DMS114 treated with DMSO at 0.1 percent for 48 hours (cell line): ENCODE measurements at regions not wholly inside any gene's neighbourhood (a gene's known extent, or its start where the extent isn't known, plus 50 kb on each side); places are given as distances from the start of the nearest gene placed in this dataset.
"Not testable (repeated sequence)": the region's sequence is repeated elsewhere in the genome, so short reads cannot be mapped to it uniquely, and the experiment has no call there.

Experiments
- DNase-seq: peaks from one replicate; lab custom pipeline; 2025; ENCODE audit not compliant: unreplicated experiment; lab: John Stamatoyannopoulos, UW

DNA sequence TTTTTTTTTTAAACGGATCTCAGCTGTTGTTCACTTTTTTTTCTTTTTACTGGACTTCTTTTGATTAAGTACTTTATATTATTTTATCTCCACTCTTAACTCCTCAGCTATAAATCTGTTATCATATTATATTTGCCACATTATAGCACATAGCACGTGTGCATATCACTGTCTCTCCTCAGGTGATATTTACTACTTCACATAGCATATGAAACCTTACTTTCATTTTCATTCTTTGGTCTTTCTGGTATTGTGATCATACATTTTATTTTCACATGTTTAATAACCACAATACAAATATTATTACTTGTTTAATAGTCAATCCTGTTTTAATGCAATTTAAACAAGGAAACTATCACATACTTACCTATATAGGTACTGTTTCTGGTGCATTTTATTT lies 993.1 kb upstream of the TMEFF2 start:
- no peak for DNase-seq

DNA sequence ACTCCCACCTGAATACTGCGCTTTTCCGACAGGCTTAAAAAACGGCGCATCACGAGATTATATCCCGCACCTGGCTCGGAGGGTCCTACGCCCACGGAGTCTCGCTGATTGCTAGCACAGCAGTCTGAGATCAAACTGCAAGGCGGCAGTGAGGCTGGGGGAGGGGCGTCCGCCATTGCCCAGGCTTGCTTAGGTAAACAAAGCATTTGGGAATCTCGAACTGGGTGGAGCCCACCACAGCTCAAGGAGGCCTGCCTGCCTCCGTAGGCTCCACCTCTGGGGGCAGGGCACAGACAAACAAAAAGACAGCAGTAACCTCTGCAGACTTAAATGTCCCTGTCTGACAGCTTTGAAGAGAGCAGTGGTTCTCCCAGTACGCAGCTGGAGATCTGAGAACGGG lies 976.2 kb upstream of the TMEFF2 start:
- DNase-seq = not testable (repeated sequence)

DNA sequence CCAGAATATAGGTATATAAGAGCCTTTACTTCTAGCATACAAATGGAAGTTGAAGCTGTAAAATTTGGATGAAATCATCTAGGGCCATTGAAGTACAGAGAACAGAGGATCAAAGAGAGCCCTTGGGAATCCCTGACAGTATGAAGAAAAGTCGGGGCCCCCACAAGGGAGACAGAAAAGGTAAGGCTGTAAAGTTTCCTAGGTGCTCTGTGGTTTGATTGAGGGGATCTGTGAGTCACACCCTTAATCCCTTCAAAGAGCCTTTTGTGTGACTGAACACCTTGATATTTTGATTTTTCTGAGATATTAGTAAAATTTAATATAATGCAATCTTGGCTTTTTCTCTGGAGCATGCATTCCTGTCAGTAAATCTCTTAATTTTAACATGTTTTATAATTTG lies 961.7 kb upstream of the TMEFF2 start:
- DNase-seq = no peak

DNA sequence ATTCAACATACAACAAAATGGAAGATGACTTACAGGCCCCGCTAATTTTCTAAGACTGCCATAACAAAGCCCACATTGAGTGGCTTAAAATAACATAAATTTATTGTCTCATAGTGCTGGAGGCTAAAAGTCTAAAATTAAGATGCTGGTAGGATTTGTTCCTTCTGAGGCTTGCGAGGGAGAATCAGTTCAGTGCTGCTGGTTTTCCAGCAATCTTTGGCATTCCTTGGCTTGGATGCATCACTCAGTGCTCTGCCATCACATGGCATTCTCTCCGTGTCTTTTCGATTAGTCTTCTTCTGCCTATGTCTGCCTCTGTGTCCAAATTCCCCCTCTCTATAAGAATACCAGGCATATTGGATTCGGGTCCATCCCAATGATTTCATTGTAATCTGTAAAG lies 959.3 kb upstream of the TMEFF2 start:
- DNase-seq = no peak

DNA sequence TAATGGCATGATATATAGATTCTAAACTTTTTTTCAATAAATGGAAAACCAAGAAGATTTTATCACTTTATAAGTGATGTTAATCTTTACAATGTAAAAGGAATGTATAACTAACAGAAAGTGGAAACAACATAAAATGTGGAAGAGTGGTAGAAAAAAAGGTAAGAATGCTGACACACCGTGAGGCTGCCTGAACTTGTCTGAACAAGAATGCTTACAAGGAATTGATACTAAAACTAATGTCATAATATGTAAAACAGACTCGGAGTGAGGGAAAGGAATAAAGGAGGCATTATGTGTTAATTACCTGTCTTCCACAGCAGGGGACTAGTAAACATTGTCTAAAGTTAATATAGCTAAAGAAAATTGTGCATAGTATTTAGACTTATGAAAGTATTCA lies 958.8 kb upstream of the TMEFF2 start:
- DNase-seq = no peak

DNA sequence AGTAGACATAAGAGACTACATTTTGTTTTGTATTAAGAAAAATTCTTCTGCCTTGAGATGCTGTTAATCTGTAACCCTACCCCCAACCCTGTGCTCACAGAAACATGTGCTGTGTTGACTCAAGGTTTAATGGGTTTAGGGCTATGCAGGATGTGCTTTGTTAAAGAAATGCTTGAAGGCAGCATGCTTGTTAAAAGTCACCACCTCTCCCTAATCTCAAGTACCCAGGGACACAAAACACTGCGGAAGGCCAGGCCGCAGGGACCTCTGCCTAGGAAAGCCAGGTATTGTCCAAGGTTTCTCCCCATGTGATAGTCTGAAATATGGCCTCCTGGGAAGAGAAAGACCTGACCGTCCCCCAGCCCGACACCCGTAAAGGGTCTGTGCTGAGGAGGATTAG lies 947.7 kb upstream of the TMEFF2 start:
- DNase-seq = not testable (repeated sequence)

DNA sequence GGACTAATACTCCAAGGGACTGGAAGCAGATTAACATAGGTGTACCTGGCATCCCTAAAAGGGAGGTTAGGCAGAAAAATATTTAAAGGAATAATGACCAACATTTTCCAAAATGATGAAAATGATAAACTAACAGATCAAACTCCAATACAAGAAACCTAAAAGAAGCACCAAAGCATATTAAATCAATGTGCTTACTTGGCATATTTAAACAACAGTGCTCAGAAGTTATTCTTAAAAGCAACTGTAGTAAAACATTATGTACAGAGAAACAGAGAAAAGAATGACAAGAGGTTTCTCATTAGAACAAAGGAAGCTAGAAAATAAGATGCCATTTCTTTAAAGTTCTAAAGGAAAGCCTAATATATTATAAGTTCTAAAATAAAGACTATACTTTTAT lies 947.3 kb upstream of the TMEFF2 start:
- DNase-seq = no peak

DNA sequence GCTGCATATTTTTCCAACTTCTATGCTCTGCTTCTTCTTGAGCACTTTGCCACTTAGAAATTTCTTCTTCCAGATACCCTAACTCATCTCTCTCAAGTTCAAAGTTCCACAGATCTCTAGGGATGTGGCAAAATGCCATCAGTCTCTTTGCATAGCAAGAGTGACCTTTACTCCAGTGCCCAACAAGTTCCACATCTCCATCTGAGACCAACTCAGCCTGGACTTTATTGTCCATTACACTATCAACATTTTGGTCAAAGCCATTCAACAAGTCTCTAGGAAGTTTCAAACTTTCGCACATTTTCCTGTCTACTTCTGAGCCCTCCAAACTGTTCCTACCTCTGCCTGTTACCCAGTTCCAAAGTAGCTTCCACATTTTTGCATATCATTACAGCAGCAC lies 946.2 kb upstream of the TMEFF2 start:
- not testable (repeated sequence) for DNase-seq

DNA sequence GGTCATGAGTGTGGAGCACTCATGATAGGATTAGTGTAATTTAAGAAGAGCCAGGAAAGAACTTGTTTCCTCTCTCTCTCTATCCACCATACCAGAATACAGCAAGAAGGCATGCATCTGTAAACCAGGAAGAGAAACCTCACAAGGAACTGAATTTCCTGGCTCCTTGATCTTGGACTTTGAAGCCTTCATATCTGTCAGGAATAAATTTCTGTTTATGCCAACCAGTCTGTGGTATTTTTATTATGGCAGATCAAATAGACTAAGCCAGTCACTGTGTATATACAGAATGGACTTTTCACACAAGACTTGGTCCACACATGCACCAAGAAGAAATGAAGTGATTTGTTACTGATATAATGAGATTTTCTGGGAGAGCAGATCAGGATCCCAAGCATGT lies 930.1 kb upstream of the TMEFF2 start:
- DNase-seq = no peak

DNA sequence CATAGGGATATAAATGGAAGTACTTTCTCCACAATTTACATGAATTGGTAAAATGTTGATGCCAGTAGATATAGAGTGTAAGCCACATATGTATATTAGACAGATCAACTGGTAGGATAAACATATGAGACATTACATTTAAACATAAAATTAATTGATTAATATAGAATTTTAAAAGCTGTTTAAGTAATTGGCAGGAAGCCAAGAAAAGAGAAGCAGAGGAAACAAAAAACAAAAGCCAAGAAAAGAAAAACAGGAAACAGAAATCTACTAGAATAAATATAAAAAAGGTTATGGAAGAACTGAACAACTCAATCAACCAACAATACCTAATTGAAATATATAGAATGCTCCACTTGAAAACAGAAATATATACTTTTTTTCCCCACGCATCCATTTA lies 920.1 kb upstream of the TMEFF2 start:
- DNase-seq = no peak

DNA sequence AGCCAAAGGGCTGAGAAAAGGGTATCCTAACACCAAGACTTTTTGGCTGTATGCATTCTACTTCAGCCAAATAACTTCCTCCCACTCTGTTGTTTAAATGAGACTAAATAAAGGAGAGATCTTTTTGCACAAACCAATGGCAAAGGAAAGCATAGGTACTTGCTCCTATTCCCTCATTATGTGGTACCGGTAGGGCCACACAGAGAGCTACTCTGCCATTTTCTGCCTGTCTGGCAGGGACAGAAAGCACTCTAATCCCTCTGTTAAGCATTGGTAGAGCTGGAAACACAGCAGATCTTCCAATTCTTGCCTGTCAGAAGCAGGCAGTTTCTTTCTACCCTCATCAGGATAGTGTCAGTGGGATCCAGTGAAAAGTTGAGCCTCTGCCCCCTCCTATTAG lies 918.3 kb upstream of the TMEFF2 start:
- DNase-seq = no peak

DNA sequence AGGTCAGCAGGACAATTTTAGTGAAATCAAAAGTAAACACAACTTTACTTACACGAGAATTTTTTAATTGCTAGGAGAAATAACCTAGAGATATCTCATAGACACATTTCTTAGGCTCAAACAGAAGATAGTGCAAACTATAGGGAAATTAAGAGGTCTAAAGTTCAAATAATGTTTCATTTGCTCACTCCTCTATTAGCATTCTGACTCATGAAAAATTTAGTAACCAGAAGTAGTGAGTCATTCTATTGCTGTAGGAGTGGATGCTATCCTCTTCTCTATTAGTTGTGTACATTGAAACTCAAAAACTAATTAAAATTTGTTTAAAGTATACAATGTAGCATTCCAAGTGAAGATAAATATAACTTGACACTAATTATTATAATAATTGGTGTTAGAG lies 908.3 kb upstream of the TMEFF2 start:
- DNase-seq = no peak

DNA sequence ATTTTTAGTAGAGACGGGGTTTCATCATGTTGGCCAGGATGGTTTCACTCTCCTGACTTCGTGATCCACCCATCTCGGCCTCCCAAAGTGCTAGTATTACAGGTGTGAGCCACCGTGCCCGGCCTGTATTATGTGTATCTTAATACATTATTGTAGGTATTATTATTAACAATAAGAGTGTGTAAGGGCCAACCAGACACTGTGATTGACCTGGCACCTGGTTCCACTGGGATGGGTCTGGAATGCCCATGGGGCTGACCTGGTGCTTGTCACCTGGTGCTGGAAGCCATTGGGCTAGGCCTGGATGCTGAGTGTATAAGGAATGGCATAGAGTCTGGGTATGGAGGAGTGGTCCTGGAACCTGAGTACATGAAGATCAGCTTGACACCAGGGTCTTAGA lies 906.9 kb upstream of the TMEFF2 start:
- DNase-seq = no peak

DNA sequence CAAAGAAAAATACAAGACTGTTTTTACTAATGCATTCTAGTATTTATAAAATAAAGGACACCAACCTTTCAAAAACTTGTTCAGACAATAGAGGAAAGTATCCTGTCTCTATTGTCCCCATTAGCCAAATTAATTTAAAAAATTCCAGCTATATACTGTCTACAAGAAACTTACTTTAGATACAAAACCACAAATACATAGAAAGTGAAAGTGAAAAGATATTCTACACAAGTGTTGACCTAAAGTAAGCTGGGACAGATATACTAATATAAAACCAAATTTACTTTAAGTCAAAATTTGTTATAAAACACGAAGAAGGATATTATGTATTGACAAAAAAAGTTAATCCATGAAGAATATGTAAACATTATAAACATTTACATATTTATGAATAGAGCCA lies 893.3 kb upstream of the TMEFF2 start:
- no peak for DNase-seq

DNA sequence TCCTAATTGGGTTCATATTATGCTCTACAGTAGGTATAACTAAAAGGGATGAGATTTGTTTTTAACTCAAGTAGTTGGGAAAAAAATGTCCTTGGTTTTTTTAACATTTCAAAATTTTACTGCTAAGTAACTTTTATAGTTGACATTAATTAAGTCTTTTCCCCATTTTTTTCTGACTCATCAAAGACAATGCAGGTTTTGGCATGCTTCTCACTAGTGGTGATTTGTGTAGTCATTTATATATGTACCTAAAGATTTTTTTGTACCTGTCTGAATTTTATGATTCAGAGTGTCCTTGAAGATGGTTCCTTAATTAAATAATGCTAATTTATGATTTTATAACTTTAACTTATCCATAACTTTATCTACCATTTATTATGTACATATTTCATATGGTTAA lies 882.3 kb upstream of the TMEFF2 start:
- no peak for DNase-seq

DNA sequence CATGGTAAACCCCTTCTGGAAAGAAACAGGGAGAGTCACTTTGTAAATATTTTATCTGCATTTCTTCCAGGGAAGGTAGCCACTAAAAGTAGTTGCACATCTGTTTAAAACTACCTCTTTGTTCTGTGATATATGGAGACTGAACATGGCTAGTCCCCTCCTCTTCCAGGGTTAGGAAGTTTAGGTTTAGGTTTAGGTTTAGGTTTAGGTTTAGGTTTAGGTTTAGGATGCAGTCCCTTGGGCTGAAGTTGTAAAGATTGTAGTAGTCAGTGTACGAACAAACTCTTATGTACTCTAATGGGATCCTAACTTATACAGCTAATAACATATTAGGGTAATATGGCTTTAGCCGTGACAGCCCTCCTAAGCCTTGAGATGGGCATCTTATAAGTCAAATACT lies 880.2 kb upstream of the TMEFF2 start:
- no peak for DNase-seq

DNA sequence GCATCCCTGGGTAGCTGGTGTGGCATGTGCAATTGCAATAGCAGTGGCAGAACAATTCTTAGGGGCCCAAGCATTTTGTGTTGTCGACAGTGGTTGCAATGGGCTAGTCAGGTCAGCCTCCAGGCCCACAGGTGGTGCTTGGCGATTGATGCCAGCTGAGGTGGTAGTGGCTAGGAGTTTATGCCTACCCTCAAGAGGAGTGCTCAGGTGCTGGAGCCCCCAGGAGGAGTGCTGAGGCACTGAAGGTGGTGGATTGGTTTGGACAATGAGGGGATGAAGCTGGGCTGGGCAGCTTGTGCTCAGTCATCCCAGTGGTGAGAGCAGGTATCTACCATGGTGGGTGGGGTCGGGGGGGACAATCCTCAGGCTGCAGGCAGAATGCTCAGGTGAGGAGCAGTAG lies 877.9 kb upstream of the TMEFF2 start:
- DNase-seq = no peak

DNA sequence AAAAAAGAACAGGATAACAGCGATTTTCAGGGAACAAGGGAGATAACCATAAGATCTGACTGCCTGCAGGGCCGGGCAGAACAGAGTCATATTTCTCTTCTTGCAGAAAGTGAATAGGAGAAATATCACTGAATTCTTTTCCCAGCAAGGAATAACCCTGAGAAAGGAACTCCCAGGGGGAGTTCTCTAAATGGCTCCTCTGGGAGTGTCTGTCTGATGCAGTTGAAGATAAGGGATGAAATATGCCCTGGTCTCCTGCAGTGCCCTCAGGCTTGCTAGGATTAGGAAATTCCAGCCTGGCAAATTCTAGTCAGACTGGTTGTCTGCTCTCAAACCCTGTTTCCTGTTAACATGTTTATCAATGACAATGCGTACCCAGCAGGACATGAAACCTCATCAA lies 830.8 kb upstream of the TMEFF2 start:
- not testable (repeated sequence) for DNase-seq

DNA sequence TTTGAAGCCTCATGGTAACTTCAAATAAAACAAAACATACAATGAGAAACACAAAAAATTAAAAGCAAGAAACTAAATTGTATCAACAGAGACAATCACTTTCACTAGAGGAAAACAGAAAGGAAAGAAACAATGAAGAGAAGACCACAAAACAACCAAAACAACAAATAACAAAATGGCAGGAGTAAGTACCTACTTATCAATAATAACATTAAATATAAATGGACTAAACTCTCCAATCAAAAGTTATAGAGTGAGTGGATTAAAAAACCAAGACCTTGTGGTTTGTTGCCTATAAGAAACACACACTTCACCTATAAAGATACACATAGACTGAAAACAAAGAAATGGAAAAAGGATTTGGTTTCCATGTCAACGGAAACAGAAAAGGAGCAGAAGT lies 830.1 kb upstream of the TMEFF2 start:
- no peak for DNase-seq

DNA sequence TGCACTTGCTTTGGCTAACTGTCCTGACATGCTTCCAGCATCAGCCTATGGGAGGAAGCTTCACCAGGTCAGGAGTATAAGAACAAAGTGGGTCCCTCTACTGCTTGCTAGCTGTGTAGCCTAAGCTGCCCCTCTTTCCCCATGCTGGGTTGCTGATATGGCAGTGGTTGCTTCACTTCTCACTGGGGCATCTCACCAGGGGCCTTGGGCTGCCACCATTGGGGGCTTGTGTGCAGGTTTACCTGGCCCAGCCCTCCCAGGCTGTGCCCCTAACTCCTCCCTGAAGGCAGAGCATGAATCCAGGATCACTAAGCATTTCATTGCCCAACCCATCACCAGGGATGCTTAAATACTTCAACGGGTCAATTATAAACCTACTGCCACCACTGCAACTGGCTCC lies 817.1 kb upstream of the TMEFF2 start:
- no peak for DNase-seq

DNA sequence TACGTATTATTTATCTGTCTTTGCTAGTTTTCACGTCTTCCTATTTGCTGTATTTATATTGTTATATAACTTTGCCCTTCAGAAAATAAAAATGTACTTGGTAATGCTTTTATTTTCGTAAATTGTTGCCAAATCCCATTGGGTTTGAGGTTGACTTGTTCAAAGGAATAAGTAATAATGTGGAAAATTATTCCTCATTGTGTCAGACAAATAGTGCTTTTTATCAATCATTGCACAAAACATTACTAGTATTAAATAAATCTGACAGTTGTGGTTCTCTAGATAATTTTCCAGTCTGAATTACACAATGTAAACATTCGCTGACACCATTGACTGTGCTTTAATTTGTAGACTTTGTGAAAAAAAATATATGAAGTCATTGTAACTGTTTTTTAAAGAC lies 798.3 kb upstream of the TMEFF2 start:
- DNase-seq = no peak

DNA sequence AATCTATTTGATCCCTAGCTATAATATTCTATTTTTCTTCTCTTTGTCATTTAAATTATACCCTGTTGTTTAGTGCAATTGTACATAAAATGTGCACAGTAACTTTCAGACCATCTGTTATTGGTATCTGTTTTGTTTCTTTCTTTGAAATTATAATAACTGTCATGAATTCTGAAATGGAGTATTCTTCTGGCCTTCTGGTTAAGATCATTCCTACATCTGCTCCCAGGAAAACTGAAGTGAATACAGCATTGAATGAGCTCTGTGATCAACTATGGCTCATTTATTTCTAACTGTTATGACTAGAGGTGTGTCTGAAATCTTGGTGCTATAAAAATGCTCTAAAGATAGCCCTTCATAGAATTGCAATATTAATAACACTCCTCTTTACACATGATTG lies 788.4 kb upstream of the TMEFF2 start:
- DNase-seq = no peak

DNA sequence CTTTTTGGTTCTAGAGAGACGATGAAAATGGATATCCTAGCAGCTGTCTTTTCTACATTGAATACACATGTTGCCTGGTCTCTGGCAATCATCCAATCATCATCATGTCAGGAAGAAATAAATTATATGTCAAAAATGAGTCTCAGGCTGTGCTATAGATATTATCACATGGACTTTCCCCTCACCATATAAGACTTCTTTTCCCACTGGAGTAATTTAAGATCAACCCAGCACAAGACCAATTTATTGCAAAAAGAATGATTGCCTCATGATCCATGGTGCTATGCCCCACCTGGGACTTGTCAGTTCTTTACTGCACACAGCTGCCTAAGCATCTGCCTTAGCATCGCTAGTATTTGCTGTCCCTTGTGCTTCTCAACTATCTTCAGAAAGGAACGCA lies 783.7 kb upstream of the TMEFF2 start:
- DNase-seq = no peak

DNA sequence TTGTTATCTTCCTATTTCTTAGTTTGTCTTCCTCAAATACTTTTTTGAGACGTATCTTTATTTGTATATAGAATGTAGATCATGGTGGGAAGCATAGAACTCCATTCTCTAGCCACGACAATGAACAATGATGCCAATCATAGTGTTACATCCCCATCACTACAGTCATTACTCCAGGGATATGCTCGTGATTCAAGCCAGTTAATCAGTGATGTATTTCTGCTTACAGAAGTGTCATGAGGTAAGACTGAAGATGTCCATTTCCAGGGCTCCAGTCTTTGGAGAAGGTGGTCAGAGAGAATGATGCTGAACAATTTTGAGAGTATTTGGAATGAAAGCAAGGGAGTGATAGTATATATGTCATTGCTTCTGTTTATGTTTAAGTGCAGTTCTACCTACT lies 777.2 kb upstream of the TMEFF2 start:
- no peak for DNase-seq
